CD4-positive, alpha-beta T cell treated with Interleukin-15 for 1 hour (primary cell): ENCODE measurements at regions not wholly inside any gene's neighbourhood (a gene's known extent, or its start where the extent isn't known, plus 50 kb on each side); places are given as distances from the start of the nearest gene placed in this dataset.

Source experiments
- DNase-seq: peaks from one replicate; pipeline ENCODE4 v3.0.0-alpha.2; 2020

DNA sequence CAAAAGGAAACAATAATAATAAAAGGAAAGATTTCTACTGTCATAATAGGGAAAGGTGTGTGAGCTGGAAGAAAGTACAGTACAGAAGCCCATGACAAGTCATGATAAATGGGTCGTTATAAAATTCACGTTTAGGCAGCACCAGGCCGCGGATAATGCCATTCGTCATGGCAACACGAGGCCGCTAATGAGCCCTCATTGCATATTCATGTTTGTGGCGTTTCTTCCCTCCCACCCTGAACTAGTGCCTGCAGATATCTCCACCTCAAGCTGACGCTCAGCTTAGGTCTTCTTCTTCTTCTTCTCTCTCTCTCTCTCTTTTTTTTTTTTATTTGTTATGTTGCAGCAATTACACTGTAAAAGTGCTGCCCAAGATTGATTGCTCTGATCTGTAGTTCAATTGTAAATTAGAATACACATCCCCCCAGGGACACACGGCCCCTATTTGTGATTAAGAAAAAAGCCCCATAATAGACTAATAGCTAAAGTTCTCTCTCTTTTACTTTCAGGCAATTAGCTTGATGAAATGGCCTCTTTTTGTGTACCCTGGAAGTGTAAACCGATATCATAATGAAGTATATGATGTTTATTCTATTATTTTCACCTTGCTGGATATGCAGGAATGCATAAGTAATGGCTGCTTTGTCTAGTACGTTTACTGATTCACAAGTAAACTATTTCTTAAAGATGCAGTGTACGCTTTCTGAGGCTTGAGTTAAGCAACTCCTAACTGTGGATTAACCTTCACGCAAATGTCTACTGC is 61.9 kb upstream of the NR2F2 start:
- DNase-seq: no peak

DNA sequence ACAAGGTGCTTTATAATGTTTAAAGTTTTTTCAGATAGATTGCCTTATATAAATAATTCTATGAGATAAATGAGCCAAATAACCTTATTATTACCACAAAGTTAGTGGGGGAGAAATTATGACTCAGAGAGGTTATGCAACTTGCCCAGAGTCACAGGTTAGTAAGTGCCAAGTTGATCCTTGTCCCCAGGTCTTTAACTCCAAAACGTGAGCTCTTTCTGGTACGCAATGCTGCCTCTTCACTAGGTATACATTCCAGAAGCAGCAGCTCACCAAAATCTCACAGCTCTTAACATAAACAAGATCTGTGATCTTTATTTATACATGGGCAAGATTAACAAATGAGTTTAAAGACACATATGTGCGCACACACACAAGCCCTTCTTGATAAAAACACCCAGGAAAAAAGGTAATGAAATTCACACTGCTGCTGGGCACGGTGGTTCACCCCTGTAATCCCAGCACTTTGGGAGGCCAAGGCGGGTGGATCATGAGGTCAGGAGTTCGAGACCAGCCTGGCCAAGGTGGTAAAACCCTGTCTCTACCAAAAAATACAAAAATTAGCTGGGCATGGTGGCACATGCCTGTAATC is 59.8 kb upstream of the NR2F2 start:
- DNase-seq: no peak

- DNase-seq: no peak
Measured at GRCh38 chr15:96272427-96272826, 58.1 kb upstream of the NR2F2 start.

DNA sequence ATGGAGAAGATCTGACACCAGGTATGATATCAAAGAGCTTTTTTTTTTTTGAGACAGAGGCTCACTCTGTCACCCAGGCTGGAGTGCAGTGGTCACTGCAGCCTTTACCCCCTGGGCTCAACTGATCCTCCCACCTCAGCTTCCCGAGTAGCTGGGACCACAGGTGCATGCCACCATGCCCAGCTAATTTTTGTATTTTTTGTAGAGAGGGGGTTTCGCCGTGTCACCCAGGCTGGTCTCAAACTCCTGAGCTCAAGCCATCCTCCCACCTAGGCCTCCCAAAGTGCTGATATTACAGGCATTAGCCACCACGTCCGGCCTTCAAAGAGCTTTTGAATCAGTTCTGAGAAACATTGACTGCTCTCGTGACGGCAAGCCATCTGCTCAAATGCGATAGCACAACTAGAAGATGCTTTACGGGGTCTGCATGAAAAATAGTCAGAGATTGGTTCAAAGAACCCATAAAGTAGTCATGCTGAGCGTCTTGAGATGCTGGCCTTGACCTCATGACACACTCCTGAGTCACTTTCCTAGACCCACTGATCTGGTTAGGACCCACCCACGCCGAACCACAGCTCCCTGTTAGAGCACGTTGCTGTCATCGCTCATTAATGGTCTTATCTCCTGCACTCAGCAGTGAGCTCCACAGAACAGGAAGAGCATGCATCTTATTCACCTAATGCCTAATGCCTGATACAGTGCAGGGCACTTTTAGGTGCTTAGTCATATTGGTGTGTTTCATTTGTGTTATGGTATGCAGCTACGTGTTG is 57.0 kb upstream of the NR2F2 start:
- no peak for DNase-seq

- no peak for DNase-seq
Measured at GRCh38 chr15:96274087-96274440, 56.4 kb upstream of the NR2F2 start.

- DNase-seq: no peak
Measured at GRCh38 chr15:96274698-96275097, 55.8 kb upstream of the NR2F2 start.

GRCh38 chr15:96276438-96277210 is 53.9 kb upstream of the NR2F2 start:
- no peak for DNase-seq
